Pancreas (tissue), 10 donors: ENCODE measurements at regions not wholly inside any gene's neighbourhood (a gene's known extent, or its start where the extent isn't known, plus 50 kb on each side); places are given as distances from the start of the nearest gene placed in this dataset.

Experiments used
- ATAC-seq, 4 donors: fragments of 200-7000 bp; cut with Tn5 transposase; one replicate each; pipeline versions ENCODE4 v1.8.0 to v1.9.1; 2020; ENCODE audit warnings: mild to moderate bottlenecking in 4 of 4, moderate library complexity in 4 of 4
- DNase-seq, 6 donors: peaks; one replicate each; pipeline ENCODE4 v3.0.0-alpha.2; 2020
- FAIRE-seq: peaks from 2 replicates; lab custom pipeline; 2012; peaks lifted over from hg19 to GRCh38; lab: Jason Lieb, UNC
- H3K27ac ChIP-seq, 4 donors: fragments of 200-600 bp; sonication (generic); 1 replicate in 3 of 4; 2 replicates in 1 of 4; pipeline versions ENCODE4 v1.5.0 to v1.8.0; 2020
- H3K27me3 ChIP-seq, 4 donors: fragments of 200-600 bp; one replicate each; pipeline ENCODE4 v1.8.0; 2021
- H3K36me3 ChIP-seq, 3 donors: fragments of 200-600 bp; sonication (generic) in 1 of 3; one replicate each; pipeline versions ENCODE4 v1.5.0 to v1.8.0; 2020 to 2021
- H3K4me1 ChIP-seq, 3 donors: fragments of 200-600 bp; one replicate each; pipeline ENCODE4 v1.8.0; 2021
- H3K4me3 ChIP-seq, 4 donors: fragments of 200-600 bp; sonication (generic) in 2 of 4; one replicate each; pipeline versions ENCODE4 v1.5.0 to v1.8.0; 2020 to 2021
- H3K9me3 ChIP-seq, 4 donors: fragments of 200-600 bp; one replicate each; pipeline ENCODE4 v1.8.0; 2021
- CTCF ChIP-seq, 4 donors: fragments of 200-600 bp; sonication (generic) in 3 of 4; IDR thresholded peaks; one replicate each; pipeline versions ENCODE4 v1.5.0 to v1.8.0; 2021; ENCODE audit warnings: antibody characterized with exemption in 4 of 4
- WGBS, 2 donors: extraction: QIAGEN DNeasy Blood & Tissue Kit; methylation state at CpG; one replicate each; pipeline ENCODE4 v1.1.7; 2013; 5-methylcytosine and 5-hydroxymethylcytosine counted together
- intact Hi-C, 3 donors: fragments of 100-400 bp; cut with DNase I; formaldehyde crosslinking; loops; one replicate each; pipeline versions ENCODE4 v1.11.1 to v1.14.2; 2022
- donor health status: healthy with polysubstance abuse.
- donor health status: DM: no; HTN: no; CAD: no; lungs with moderate emphysema.
- donor health status: DM: no; HTN: no; CAD: no.
- donor health status: control.
- donor health status: control.
- donor health status: Bipolar disorder and iron deficiency.
- donor health status: DM: yes; HTN: yes; CAD: no.
- donor health status: DM: no; HTN: no; CAD: no.
- donor health status: DM: no; HTN: no; CAD: no.
- donor health status: DM: yes; HTN: yes; CAD: no.

DNA sequence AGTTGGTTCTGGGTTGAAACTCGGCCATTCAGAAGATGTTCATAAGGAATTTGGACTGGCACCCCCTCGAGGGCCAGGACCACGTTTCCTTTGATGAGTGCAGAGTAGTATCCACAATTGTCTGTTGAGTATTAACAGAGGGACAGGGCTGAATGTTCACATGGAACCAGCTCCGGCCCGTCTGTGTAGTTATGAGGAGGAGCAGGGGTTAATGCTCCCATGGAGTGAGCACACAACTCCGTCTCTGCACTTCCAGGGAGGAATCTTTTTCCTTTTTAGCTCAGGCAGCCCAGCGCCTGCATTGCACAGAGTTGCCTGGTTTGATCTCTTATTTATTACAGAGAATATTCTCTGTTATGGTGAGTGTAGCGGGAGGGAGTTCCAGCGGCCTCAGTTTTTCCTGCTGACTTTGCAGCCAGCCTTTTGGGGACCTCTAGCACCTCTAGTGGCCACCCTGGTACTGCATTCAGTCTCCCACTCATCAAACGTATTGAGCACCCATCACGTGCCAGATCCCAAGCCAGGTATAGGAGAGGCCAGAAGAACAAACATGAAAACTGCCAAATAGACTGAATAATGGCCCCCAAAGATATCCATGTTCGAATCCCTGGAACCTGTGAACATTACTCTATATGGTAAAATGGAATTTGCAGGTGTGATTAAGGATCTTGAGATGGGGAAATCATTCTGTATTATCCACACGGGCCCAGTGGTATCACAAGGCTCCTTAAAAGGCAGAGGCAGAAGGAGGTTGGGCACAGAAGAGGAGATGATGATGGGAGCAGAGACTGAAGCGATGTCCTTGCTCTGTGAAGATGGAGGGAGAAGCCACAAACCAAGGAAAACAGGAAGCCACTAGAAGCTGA is 167.7 kb upstream of the CSF3R start:
- Histone ChIP-seq H3K36me3 (no peaks in the 10 kb centered on the region), H3K27me3 (peaks cover 0 to 4% (median 0%) of the 10 kb centered on the region in 4 donors), H3K27ac (no peak overlapping the region), H3K9me3 (no peaks in the 10 kb centered on the region), H3K4me3 (no peak overlapping the region), H3K4me1 (no peaks in the 10 kb centered on the region)
- DNase-seq: peak in 5 of 6 donors; percentile 42 to 87 (median 73)
- ATAC-seq: peak; percentile 72 to 95 (median 90)
- no peak for FAIRE-seq
- intact Hi-C loops: no loop called here
- 28 to 31% methylated on average over 14 of the region's 14 CpGs for WGBS, 2 donors
- peak; percentile 84 to 97 (median 88) for TF ChIP-seq CTCF (IDR thresholded peaks at IDR 0.05)

DNA sequence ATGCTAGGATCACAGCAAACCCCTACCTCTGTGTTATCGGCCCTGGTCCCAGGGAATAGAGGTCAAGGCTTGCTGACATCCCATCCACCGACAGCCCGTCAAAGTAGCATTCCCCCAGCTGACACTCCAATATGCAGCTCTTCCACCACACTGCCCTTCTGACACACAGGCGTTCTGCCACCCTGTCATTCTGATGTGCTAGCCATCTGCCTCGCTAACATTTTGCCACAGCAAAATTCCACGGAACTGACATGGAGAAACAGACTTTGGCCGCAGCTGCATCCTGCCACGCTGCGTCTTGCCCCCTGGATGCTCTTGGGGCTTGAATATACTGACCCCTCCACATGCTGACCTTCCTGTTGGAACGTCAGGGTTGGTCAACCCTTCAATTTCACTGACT is 163.2 kb upstream of the CSF3R start:
- H3K4me3 ChIP-seq: no peak overlapping the region
- H3K36me3 ChIP-seq: no peaks in the 10 kb centered on the region
- no peaks in the 10 kb centered on the region for H3K9me3 ChIP-seq
- H3K4me1 ChIP-seq: no peaks in the 10 kb centered on the region
- H3K27me3 ChIP-seq: peaks cover 0 to 4% (median 0%) of the 10 kb centered on the region in 4 donors
- FAIRE-seq (no peak), DNase-seq (no peak), ATAC-seq (no peak)
- no peak overlapping the region for H3K27ac ChIP-seq
- TF ChIP-seq CTCF (IDR thresholded peaks at IDR 0.05): no peak
- intact Hi-C loops: no loop called here
- 62 to 72% methylated on average over 10 of the region's 10 CpGs for WGBS, 2 donors

GRCh38 chr1:36644556-36644955 is 161.8 kb upstream of the CSF3R start:
- intact Hi-C loops: no loop called here
- Histone ChIP-seq H3K27ac (no peak overlapping the region), H3K4me3 (no peak overlapping the region), H3K36me3 (no peaks in the 10 kb centered on the region), H3K27me3 (peaks cover 0 to 2% (median 0%) of the 10 kb centered on the region in 4 donors), H3K4me1 (no peaks in the 10 kb centered on the region), H3K9me3 (no peaks in the 10 kb centered on the region)
- ATAC-seq (no peak), DNase-seq (no peak), FAIRE-seq (no peak)
- TF ChIP-seq CTCF (IDR thresholded peaks at IDR 0.05): no peak
- WGBS, 2 donors: 73 to 77% methylated on average over 7 of the region's 7 CpGs

DNA sequence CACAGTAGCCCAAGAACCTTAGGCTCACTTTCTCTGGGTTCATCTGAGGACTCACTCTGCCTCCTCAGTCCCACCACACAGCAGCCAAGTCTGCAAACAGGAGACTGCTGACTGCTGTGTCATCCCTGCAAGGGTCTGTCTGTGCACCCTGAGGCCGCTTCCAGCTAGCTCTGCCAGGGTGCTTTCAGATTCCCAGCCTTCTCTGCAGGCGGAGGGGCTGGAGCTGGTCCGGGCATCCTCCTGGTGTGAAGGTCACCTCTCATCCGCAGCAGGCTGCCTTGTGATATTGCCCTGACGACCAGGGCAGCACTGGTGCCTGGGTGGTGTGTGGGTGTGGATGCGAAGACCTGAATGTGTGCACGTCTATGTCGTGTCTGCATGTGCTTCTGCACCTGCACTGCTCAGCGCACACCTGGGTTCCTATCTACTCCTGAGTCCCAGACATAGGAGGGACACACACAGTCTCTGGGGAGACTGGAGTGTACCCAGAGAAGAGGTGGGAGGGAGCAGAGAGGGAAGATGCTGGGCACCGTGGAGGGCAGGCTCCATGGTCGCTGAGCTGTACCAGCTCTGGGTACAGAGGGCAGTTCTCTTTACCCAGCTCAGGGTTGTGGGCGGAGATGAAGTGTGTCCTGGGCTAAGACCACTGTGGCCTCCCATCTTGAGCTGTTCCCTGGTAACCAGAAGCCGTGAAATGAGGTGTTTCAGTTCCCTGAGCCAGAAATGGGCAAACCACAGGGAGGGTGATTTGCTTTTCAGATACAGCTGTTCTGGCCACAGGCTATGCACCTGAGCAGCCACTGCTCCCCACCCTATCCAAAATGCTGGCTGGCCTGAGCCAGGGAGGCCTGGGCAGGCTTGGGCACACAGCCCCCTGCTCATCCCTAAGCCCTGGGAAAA is 160.9 kb upstream of the CSF3R start:
- ATAC-seq: no peak
- Histone ChIP-seq H3K27me3 (no peaks in the 10 kb centered on the region), H3K27ac (no peak overlapping the region), H3K9me3 (no peaks in the 10 kb centered on the region), H3K4me1 (no peaks in the 10 kb centered on the region), H3K4me3 (no peak overlapping the region), H3K36me3 (no peaks in the 10 kb centered on the region)
- 65 to 70% methylated on average over 13 of the region's 13 CpGs for WGBS, 2 donors
- DNase-seq: no peak
- intact Hi-C loops: no loop called here
- TF ChIP-seq CTCF (IDR thresholded peaks at IDR 0.05): no peak
- FAIRE-seq: no peak
